ENCODE measurements at regions not wholly inside any gene's neighbourhood (a gene's known extent, or its start where the extent isn't known, plus 50 kb on each side); places are given as distances from the start of the nearest gene placed in this dataset.

- TF ChIP-seq EZH2 (optimal IDR thresholded peaks at IDR 0.05; ENCODE audit: low read depth, low read length) (no peak), CTCF (IDR thresholded peaks at IDR 0.05; ENCODE audit: low read length) (no peak), EZH2phosphoT487 (IDR thresholded peaks at IDR 0.05; ENCODE audit: low read length) (no peak)
Measured at GRCh38 chr7:149558149-149558861, 60.7 kb upstream of the ZNF746 start.
